IMR-90 (cell line): ENCODE measurements at regions not wholly inside any gene's neighbourhood (a gene's known extent, or its start where the extent isn't known, plus 50 kb on each side); places are given as distances from the start of the nearest gene placed in this dataset.

Experiments
- ATAC-seq: fragments of 200-7000 bp; cut with Tn5 transposase; 2 replicates; pipeline ENCODE4 v1.9.1; 2020; ENCODE audit warnings: low read depth, mild to moderate bottlenecking, moderate library complexity
- BruUV-seq: library from RNA; stranded (reverse); fragments of 400-500 nt; replicated peaks from 2 replicates; lab custom pipeline; 2021; lab: Mats Ljungman, UMichigan
- CTCF ChIA-PET: fragments of 300-600 bp; formaldehyde crosslinking; extraction: SDS; loops from one replicate; lab custom pipeline; 2021; ENCODE audit warnings: antibody characterized with exemption; lab: Yijun Ruan, JAX
- POLR2A ChIA-PET: fragments of 300-600 bp; sonication (Branson Sonifier 250); formaldehyde crosslinking; loops from one replicate; lab custom pipeline; 2022; ENCODE audit warnings: antibody characterized with exemption; ENCODE audit not compliant: unreplicated experiment; lab: Charles Lee
- DNase-seq: peaks from one replicate; pipeline ENCODE4 v3.0.0; 2013
- H2AFZ ChIP-seq: replicated peaks from 2 replicates; pipeline ENCODE3; 2013; ENCODE audit warnings: low read length, mild to moderate bottlenecking; ENCODE audit not compliant: poor library complexity
- H2AK5ac ChIP-seq: 2 replicates; pipeline ENCODE4 v1.6.1; 2013; ENCODE audit warnings: low read depth, low read length, inconsistent platforms
- H2AK9ac ChIP-seq: replicated peaks from 2 replicates; pipeline ENCODE3; 2013; ENCODE audit warnings: mild to moderate bottlenecking, low read depth, low read length, moderate library complexity; ENCODE audit not compliant: poor library complexity
- H2BK120ac ChIP-seq: 2 replicates; pipeline ENCODE4 v1.6.1; 2013; ENCODE audit warnings: low read depth, low read length, inconsistent platforms
- H2BK15ac ChIP-seq: 3 replicates; pipeline ENCODE4 v1.6.1; 2013; ENCODE audit warnings: low read depth, low read length, inconsistent platforms
- H2BK20ac ChIP-seq: 2 replicates; pipeline ENCODE4 v1.6.1; 2013; ENCODE audit warnings: low read depth, mild to moderate bottlenecking, inconsistent platforms, low read length, moderate library complexity
- H2BK5ac ChIP-seq: 2 replicates; pipeline ENCODE4 v1.6.1; 2013; ENCODE audit warnings: mild to moderate bottlenecking, low read depth, low read length, inconsistent platforms; ENCODE audit not compliant: poor library complexity, severe bottlenecking
- H3K14ac ChIP-seq: replicated peaks from 2 replicates; pipeline ENCODE4 v1.6.1; 2013; ENCODE audit warnings: low read depth, low read length, inconsistent platforms
- H3K18ac ChIP-seq: 2 replicates; pipeline ENCODE4 v1.6.1; 2013; ENCODE audit warnings: low read depth, low read length, control low read depth
- H3K23ac ChIP-seq: 2 replicates; pipeline ENCODE4 v1.6.1; 2013; ENCODE audit warnings: low read depth, low read length, inconsistent platforms
- H3K27ac ChIP-seq: 2 replicates; pipeline ENCODE4 v1.5.1; 2013; ENCODE audit warnings: mild to moderate bottlenecking, control low read depth, low read length; ENCODE audit not compliant: insufficient read depth
- H3K27me3 ChIP-seq: 2 replicates; pipeline ENCODE4 v1.6.1; 2013; ENCODE audit warnings: low read length; ENCODE audit not compliant: control insufficient read depth, insufficient read depth
- H3K36me3 ChIP-seq: 2 replicates; pipeline ENCODE4 v1.6.1; 2013; ENCODE audit warnings: low read length, mixed read lengths; ENCODE audit not compliant: control insufficient read depth, insufficient read depth
- H3K4ac ChIP-seq: 2 replicates; pipeline ENCODE4 v1.6.1; 2013; ENCODE audit warnings: low read depth, low read length, inconsistent platforms
- H3K4me1 ChIP-seq: 2 replicates; pipeline ENCODE4 v1.6.1; 2013; ENCODE audit warnings: low read length, mixed read lengths; ENCODE audit not compliant: control insufficient read depth, insufficient read depth
- H3K4me2 ChIP-seq: 2 replicates; pipeline ENCODE4 v1.6.1; 2013; ENCODE audit warnings: low read depth, mild to moderate bottlenecking, control low read depth, low read length, moderate library complexity
- H3K4me3 ChIP-seq: 2 replicates; pipeline ENCODE4 v1.5.1; 2013; ENCODE audit warnings: low read depth, mild to moderate bottlenecking, control low read depth, low read length, moderate library complexity; ENCODE audit not compliant: insufficient read depth
- H3K56ac ChIP-seq: 2 replicates; pipeline ENCODE4 v1.6.1; 2013; ENCODE audit warnings: low read length, inconsistent platforms; ENCODE audit not compliant: insufficient read depth; ENCODE audit errors: extremely low read depth
- H3K79me1 ChIP-seq, 2 experiments: 2 replicates each; pipeline ENCODE4 v1.6.1; 2013; ENCODE audit warnings: low read length in 2 of 2, inconsistent platforms in 1 of 2, low read depth in 1 of 2
- H3K9ac ChIP-seq: 2 replicates; pipeline ENCODE4 v1.6.1; 2013; ENCODE audit warnings: low read depth, low read length, control low read depth
- H3K9me1 ChIP-seq: 2 replicates; pipeline ENCODE4 v1.6.1; 2013; ENCODE audit warnings: low read length, inconsistent platforms; ENCODE audit not compliant: insufficient read depth
- H3K9me3 ChIP-seq: 2 replicates; pipeline ENCODE4 v1.6.1; 2013; ENCODE audit warnings: low read length; ENCODE audit not compliant: control insufficient read depth, insufficient read depth
- H4K20me1 ChIP-seq: 2 replicates; pipeline ENCODE4 v1.6.1; 2013; ENCODE audit warnings: low read length, inconsistent platforms; ENCODE audit not compliant: insufficient read depth
- H4K5ac ChIP-seq: 2 replicates; pipeline ENCODE4 v1.6.1; 2013; ENCODE audit warnings: mild to moderate bottlenecking, low read depth, low read length, control low read depth
- H4K8ac ChIP-seq, 2 experiments: 2 replicates each; pipeline ENCODE4 v1.6.1; 2013; ENCODE audit warnings: low read depth in 2 of 2, low read length in 2 of 2, control low read depth in 1 of 2, inconsistent platforms in 1 of 2
- H4K91ac ChIP-seq: 2 replicates; pipeline ENCODE4 v1.6.1; 2013; ENCODE audit warnings: low read depth, low read length, inconsistent platforms; ENCODE audit not compliant: insufficient read depth
- MAFK ChIP-seq: IDR thresholded peaks from 2 replicates; pipeline ENCODE4 v1.6.1; 2012; ENCODE audit warnings: low read depth, low read length, improper control_type of control experiment
- RAD21 ChIP-seq: IDR thresholded peaks from 2 replicates; pipeline ENCODE4 v1.6.1; 2012; ENCODE audit warnings: low read length, improper control_type of control experiment
- SMC3 ChIP-seq: fragments of 150-350 bp; IDR thresholded peaks from 2 replicates; pipeline ENCODE4 v1.6.1; 2016; ENCODE audit warnings: low read depth, mild to moderate bottlenecking, antibody characterized with exemption, low read length, moderate library complexity
- WGBS, 2 experiments: methylation state at CpG; one replicate each; pipeline versions ENCODE4 v1.1.5 to v1.1.7; 2013; ENCODE audit warnings: missing lambda C conversion rate in 2 of 2; ENCODE audit not compliant: insufficient read length in 1 of 2; ENCODE audit errors: extremely low coverage in 2 of 2; 5-methylcytosine and 5-hydroxymethylcytosine counted together
- dilution Hi-C: fragments of 300-500 bp; cut with HindIII; formaldehyde crosslinking; loops from one replicate; pipeline ENCODE4 v1.14.3; 2018; ENCODE audit warnings: low sequenced_read_pairs; ENCODE audit not compliant: unreplicated experiment
- in situ Hi-C: fragments of 300-500 bp; cut with MboI; formaldehyde crosslinking; loops from 3 replicates; pipeline ENCODE4 v1.14.3; 2019; ENCODE audit warnings: low sequenced_read_pairs, inconsistent platforms, mixed read lengths
- intact Hi-C: fragments of 100-400 bp; cut with micrococcal nuclease; formaldehyde crosslinking; loops from 2 replicates; pipeline ENCODE4 v1.10.0; 2022
- TF ChIP-seq, protein P1 (sequence below): fragments of 150-350 bp; IDR thresholded peaks from 2 replicates; pipeline ENCODE4 v1.6.1; 2016; ENCODE audit warnings: low read depth, mild to moderate bottlenecking, low read length, moderate library complexity, borderline replicate concordance
- TF ChIP-seq, protein P2 (sequence below): conservative IDR thresholded peaks from 2 replicates; pipeline ENCODE4 v1.5.1; 2012; ENCODE audit warnings: mild to moderate bottlenecking, low read depth, low read length, improper control_type of control experiment

DNA sequence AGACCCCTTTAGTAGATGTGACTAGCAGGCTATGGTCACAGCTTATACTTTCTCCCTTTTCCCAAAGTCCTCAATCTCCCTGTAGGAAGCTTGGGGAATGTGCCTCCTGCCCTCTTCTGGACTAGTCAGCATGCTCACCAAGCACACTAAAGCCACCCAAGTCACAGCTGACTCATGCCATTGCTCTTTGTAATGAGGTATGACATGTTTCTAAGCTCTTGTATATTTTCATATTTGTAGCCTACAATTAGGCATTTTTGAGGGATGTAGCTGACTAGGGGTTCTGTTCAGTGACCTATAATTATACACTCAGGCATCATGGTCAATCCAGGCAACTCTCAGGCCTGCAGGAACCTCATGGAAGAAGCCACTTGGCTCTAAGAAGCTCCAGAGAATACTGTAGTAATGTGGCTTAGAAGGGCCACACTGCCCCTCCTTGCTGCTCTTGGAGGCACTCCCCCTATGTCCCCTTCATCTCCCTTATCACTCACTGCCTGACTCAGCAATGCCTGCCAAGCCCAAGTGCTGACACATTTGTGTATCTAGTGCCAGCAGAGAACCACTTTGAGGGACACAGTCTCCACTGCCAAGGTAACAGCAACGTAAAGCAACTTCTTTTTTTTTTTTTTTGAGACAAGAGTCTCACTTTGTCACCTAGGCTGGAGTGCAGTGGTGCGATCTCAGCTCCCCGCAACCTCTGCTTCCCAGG lies 86.2 kb downstream of the RPL27A start:
- dilution Hi-C loops (no loop called here), intact Hi-C loops (loop anchor here (1.0 to 5.0 kb wide), 2 partner anchors 51 to 79 kb away; no protein-coding TSS in a partner anchor), in situ Hi-C loops (no loop called here)
- no TSS peak for BruUV-seq
- peaks cover 49% of the 10 kb centered on the region for H3K4me1 ChIP-seq
- no peak overlapping the region for H2AFZ ChIP-seq
- H3K36me3 ChIP-seq, result peaks cover 4% of the 10 kb centered on the region
- H3K9ac ChIP-seq, result no peak overlapping the region; the same call in 1 of the 2 replicates
- no peaks in the 10 kb centered on the region for H3K9me3 ChIP-seq
- peak overlapping the region; percentile 26; the same call in 1 of the 2 replicates for H3K18ac ChIP-seq
- H3K56ac ChIP-seq, result 0 out of 2 replicates have a peak overlapping the region, but pooled peaks have one; percentile 9
- H3K79me1 ChIP-seq, result peaks cover 50 to 87% of the 10 kb centered on the region in 2 experiments
- DNase-seq (peak; percentile 89), ATAC-seq (peak; percentile 68)
- peak overlapping the region; percentile 85 for H4K91ac ChIP-seq
- ChIA-PET CTCF (interaction anchor here (0.6 to 2.0 kb wide), 6 partner anchors 15 to 144 kb away, joined by 3 to 9 read pairs (median 4); no protein-coding TSS in a partner anchor), POLR2A (interaction anchor here (1.3 kb wide), 1 partner anchor 49 kb away, joined by 3 read pairs; no protein-coding TSS in a partner anchor)
- peak overlapping the region; percentile 8 for H2AK9ac ChIP-seq
- no peaks in the 10 kb centered on the region for H3K27me3 ChIP-seq
- 0 out of 2 replicates have a peak overlapping the region, but pooled peaks have one; percentile 3 for H3K4me2 ChIP-seq
- peak overlapping the region; percentile 81 for H2BK120ac ChIP-seq
- no peak overlapping the region for H4K5ac ChIP-seq
- TF ChIP-seq, protein P1, sequence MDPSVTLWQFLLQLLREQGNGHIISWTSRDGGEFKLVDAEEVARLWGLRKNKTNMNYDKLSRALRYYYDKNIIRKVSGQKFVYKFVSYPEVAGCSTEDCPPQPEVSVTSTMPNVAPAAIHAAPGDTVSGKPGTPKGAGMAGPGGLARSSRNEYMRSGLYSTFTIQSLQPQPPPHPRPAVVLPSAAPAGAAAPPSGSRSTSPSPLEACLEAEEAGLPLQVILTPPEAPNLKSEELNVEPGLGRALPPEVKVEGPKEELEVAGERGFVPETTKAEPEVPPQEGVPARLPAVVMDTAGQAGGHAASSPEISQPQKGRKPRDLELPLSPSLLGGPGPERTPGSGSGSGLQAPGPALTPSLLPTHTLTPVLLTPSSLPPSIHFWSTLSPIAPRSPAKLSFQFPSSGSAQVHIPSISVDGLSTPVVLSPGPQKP, result no peak
- TF ChIP-seq RAD21, result peak; percentile 67
- peak; percentile 62 for TF ChIP-seq MAFK
- TF ChIP-seq SMC3, result peak; percentile 33; the same call in 1 of the 2 replicates
- TF ChIP-seq, protein P2, sequence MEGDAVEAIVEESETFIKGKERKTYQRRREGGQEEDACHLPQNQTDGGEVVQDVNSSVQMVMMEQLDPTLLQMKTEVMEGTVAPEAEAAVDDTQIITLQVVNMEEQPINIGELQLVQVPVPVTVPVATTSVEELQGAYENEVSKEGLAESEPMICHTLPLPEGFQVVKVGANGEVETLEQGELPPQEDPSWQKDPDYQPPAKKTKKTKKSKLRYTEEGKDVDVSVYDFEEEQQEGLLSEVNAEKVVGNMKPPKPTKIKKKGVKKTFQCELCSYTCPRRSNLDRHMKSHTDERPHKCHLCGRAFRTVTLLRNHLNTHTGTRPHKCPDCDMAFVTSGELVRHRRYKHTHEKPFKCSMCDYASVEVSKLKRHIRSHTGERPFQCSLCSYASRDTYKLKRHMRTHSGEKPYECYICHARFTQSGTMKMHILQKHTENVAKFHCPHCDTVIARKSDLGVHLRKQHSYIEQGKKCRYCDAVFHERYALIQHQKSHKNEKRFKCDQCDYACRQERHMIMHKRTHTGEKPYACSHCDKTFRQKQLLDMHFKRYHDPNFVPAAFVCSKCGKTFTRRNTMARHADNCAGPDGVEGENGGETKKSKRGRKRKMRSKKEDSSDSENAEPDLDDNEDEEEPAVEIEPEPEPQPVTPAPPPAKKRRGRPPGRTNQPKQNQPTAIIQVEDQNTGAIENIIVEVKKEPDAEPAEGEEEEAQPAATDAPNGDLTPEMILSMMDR, result peak; percentile 50
- peaks cover 50% of the 10 kb centered on the region for H3K9me1 ChIP-seq
- H2BK15ac ChIP-seq, result peak overlapping the region; percentile 3; the same call in 1 of the 3 replicates
- H3K4ac ChIP-seq, result peak overlapping the region; percentile 89
- no CpG with 5 or more reads among the region's 3 CpGs for WGBS, 2 experiments
- peak overlapping the region; percentile 83 for H2AK5ac ChIP-seq
- H3K27ac ChIP-seq, result peak overlapping the region; percentile 66
- H4K8ac ChIP-seq, result peak overlapping the region in 1 of 2 experiments; percentile 44; a peak in 1 of 4 replicates
- H4K20me1 ChIP-seq, result peaks cover 14% of the 10 kb centered on the region; the same call in 1 of the 2 replicates
- H3K14ac ChIP-seq, result peak overlapping the region; percentile 76; the same call in 1 of the 2 replicates
- H3K4me3 ChIP-seq, result no peak overlapping the region
- peak overlapping the region; percentile 55 for H2BK20ac ChIP-seq
- peak overlapping the region; percentile 61; the same call in 1 of the 2 replicates for H3K23ac ChIP-seq
- H2BK5ac ChIP-seq, result peak overlapping the region; percentile 89
